T-helper 2 cell treated with Interferon-gamma antibody and Interleukin-4, amounts not matched to agents 100 ng/mL and 5 ng/mL, for 36 hours (primary cell): ENCODE measurements at regions not wholly inside any gene's neighbourhood (a gene's known extent, or its start where the extent isn't known, plus 50 kb on each side); places are given as distances from the start of the nearest gene placed in this dataset.
"Not testable (repeated sequence)": the region's sequence is repeated elsewhere in the genome, so short reads cannot be mapped to it uniquely, and the experiment has no call there.

Source experiments
- intact Hi-C: fragments of 100-400 bp; cut with micrococcal nuclease; formaldehyde crosslinking; loops from one replicate; pipeline ENCODE4 v1.15.1; 2023

DNA sequence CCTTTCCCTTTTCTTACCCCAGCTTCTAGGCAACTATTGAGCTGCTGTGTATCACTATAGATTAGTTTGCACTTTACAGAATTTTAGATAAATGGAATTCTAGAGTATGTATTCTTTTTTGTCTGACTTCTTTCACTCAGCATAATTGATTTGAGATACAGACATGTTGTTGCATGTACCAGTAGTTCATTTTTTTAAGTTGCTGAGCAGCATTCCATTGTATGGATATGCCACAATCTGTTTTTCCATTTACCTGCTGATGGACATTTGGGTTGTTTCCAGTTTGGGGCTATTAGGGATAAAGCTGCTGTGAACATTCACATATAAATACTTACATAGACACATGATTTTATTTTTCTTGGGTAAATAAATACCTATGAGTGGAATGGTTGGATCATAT, 135.7 kb downstream of the IGF1 start:
- intact Hi-C loops = no loop called here

DNA sequence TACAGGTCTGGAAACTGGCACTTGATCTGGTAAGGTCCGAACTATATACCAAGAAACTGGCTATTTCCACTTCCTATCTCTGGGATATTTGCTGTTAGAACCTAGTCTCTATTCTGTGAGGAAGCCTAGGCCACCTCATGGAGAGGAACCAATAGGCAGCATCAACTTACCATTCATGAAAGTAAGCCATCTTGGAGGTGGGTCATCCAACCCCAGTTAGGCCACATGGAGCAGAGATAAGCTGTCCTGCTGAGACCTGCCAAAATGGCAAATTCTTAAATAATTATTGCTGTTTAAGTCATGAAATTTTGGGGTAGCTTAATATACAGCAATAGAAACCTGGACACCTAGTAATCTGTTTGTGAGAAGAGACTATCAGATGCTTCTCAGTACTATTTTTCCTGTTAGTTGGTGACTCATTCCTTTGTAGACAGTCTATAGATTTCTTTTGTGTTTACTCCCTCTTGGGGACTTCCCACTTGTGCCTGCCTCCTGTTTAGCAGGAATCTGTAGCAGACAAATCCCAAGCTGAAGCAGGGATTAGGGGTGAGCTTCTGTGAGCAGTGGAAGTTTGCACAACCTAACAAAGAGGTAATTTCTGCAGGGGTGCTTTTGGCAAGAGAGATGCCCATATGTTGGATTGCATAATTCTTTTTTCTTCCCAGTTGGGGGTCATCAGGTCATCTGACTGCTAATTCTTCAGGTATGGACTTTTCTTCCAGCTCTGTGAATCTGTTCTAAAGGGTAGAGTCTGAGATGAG, 136.8 kb downstream of the IGF1 start:
- intact Hi-C loops = no loop called here

GRCh38 chr12:102342281-102343006, 137.9 kb downstream of the IGF1 start:
- intact Hi-C loops = no loop called here

- intact Hi-C loops = no loop called here
These were observed 137.1 kb upstream of the PMCH start for GRCh38 chr12:102334765-102335164.

DNA sequence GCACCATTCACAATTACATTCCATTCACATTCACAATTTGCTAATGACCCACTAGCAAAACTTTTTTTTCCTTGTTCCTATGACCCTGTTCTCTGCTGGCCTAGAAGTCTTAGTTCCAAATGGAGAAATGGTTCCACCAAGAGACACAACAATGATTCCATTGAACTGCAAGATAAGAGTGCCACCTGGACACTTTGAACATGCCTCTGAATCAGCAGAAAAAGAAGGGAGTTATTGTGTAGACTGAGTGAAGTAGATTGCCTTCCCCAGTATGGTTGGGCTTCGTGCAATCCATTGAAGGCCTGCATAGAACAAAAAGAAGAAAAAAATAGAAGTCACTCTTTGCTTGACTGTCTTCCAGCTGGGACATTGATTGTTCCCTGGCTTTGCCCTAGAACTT, 133.8 kb upstream of the PMCH start:
- intact Hi-C loops = no loop called here

- intact Hi-C loops = no loop called here
These were observed 132.2 kb upstream of the PMCH start for GRCh38 chr12:102329883-102330282.

DNA sequence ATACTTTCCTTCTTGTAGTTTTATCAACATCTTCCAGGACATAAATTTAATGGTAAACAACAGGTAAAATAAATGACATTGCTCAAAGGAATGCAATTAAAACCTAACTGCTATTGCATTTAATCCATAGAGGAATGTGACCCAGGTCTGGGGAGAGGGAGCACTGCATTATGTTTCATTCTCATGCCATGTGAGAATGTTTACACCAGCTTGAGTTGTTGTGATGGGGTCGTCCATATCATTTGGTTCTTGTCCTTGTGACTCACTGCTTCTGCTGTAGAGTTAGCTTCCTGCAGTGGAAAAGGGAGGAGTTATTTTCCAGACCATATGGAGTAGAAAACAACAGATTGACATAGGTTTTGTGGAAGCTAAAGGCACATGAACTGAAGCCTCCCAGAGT, 129.3 kb upstream of the PMCH start:
- intact Hi-C loops = no loop called here

DNA sequence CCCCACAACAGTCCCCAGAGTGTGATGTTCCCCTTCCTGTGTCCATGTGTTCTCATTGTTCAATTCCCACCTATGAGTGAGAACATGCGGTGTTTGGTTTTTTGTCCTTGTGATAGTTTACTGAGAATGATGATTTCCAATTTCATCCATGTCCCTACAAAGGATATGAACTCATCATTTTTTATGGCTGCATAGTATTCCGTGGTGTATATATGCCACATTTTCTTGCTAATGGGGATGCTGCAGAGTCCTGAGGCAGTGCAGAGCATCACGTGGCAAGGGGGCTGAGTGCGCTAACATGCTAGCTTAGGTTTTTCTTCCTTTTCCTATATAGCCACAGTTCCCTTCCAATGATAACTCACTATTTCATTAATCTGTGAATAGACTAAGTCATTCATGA, 127.5 kb upstream of the PMCH start:
- intact Hi-C loops = not testable (repeated sequence)

GRCh38 chr12:102323799-102324198, 126.2 kb upstream of the PMCH start:
- intact Hi-C loops = no loop called here

- intact Hi-C loops = no loop called here
These were observed 124.6 kb upstream of the PMCH start for GRCh38 chr12:102322254-102322653.

GRCh38 chr12:102321305-102322082, 123.9 kb upstream of the PMCH start:
- intact Hi-C loops = no loop called here

- intact Hi-C loops = no loop called here
These were observed 119.5 kb upstream of the PMCH start for GRCh38 chr12:102317155-102317554.

DNA sequence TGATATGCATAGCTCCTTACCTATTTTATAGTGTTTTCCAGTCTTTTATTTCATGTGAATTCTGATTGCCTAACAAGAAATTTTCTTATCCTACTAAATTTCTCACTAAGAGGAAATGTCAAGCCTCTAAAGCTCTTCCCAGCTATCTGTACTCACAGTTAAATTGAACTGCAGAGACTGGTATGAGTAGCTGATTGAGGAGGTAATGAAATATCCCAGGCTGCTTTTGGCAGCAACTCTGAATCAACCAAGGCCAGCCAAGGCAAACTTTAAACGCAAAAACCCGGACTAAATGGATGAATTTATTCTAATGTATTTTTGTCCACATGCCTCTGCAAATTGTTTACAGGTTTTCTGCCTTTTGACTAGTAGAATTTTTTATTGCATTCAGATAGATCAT, 119.1 kb upstream of the PMCH start:
- intact Hi-C loops = no loop called here

- intact Hi-C loops = no loop called here
These were observed 117.2 kb upstream of the PMCH start for GRCh38 chr12:102314821-102315220.

DNA sequence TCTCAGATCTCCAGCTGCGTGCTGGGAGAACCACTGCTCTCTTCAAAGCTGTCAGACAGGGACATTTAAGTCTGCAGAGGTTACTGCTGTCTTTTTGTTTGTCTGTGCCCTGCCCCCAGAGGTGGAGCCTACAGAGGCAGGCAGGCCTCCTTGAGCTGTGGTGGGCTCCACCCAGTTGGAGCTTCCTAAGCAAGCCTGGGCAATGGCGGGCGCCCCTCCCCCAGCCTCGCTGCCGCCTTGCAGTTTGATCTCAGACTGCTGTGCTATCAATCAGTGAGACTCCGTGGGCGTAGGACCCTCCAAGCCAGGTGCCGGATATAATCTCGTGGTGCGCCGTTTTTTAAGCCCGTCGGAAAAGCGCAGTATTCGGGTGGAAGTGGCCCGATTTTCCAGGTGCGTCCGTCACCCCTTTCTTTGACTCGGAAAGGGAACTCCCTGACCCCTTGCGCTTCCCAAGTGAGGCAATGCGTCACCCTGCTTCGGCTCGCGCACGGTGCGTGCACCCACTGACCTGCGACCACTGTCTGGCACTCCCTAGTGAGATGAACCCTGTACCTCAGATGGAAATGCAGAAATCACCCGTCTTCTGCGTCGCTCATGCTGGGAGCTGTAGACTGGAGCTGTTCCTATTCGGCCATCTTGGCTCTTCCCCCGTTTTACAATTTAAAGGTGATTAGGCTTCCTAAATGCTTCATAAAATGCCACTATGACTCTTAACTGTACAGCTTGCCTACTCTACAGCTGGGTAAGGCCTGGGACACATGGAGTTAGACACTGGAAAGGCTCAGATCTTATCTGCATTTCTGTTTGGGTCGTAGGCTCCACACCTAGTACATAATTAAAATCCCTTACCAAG, 115.7 kb upstream of the PMCH start:
- intact Hi-C loops = not testable (repeated sequence)

DNA sequence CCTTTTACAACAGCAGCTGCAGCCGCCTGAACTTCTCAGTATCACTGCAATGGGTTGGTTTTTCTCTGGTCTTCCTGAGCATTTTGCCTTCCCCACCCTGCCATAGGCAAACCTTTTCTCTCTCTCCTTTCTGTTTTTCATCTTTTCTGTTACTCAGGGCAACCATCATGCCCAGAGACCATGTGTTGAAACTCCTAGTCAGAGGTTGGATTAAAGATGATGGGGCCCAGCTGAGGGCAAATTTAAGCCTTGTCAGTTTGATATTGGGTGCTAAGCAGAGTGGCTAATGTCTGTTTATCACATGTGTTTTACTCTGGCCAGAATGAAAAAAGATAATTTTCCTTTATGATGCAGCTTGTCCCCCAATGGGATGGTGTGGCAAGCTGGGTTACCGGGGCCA, 107.9 kb upstream of the PMCH start:
- intact Hi-C loops = no loop called here

DNA sequence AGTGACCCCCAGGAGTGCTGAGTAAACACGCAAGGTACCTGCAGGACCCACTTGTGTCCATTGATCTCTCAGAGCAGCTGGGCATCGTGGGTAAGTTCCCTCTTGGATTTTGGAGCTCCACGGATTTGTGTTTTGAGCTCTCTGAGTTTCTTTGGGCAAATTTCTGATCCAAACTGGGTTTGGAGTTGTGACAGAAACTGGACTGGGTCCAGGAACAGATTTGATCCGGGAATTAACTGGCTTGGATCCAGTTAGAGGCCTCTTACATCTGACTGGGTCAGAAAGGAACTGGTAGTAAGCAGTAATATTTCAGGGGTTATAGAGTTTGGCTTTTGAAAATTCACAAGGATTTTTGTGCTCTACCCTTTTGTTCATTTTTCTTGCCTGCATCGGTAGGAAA, 107.0 kb upstream of the PMCH start:
- intact Hi-C loops = not testable (repeated sequence)

- intact Hi-C loops = no loop called here
These were observed 104.9 kb upstream of the PMCH start for GRCh38 chr12:102302553-102302952.

GRCh38 chr12:102301547-102301946, 103.9 kb upstream of the PMCH start:
- intact Hi-C loops = loop anchor here (1.0 to 2.0 kb wide), 3 partner anchors 183 to 401 kb away; no protein-coding TSS in a partner anchor

DNA sequence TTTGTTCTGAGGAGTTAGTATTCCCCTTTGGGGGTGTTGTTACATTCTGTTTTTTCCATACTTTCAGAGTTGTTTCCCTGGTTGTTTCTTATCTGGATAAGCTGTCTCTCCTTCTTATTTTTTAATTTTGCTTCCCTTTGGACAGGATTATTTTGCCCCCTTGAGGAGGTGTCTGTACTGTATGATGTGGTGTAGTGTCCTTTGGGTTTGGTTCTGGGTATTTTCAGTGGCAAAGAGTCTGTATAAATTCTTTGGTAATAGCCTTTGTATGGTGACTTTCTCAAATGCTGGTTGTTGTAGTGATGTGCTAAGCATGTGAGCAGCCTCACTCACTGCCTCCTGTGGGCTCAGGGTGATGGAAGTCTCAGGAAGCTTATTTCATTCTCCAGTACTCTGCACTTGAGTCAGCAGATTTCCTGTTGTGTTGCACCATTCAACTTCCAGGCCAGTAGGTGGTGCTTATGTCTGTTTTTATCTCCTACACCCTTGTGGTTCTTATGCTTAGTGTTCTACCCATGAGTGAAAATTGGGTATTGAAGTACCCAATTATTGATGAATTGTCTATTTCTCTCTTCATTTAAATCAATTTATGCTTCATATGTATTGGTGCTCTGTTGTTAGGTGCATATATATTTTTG, 103.3 kb upstream of the PMCH start:
- intact Hi-C loops = loop anchor here (1.0 to 2.0 kb wide), 3 partner anchors 184 to 401 kb away; no protein-coding TSS in a partner anchor

DNA sequence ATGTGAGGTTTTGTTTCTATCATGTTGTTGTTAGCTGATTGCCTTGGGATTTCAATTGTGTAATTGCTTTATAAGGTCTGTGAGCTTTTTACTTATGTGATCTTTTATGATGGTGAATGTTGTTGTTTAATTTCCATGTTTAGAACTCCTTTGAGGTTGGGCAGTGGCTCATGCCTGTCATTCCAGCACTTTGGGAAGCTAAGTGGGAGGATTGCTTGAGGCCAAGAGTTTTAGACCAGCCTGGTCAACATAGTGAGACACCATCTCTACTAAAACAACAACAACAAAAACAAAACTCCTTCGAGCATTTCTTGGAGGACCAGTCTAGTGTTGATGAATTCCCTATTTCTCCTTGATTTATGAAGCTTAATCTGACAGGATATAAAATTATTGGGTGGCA, 102.1 kb upstream of the PMCH start:
- intact Hi-C loops = loop anchor here (2.0 kb wide), 2 partner anchors 185 to 359 kb away; no protein-coding TSS in a partner anchor
